Erythroblast (primary cell): ENCODE measurements at regions not wholly inside any gene's neighbourhood (a gene's known extent, or its start where the extent isn't known, plus 50 kb on each side); places are given as distances from the start of the nearest gene placed in this dataset.

Experiments
- GATA1 ChIP-seq: IDR thresholded peaks from 2 replicates; pipeline ENCODE4 v1.6.1; 2011; ENCODE audit warnings: low read depth, mild to moderate bottlenecking, control low read depth, low read length, moderate library complexity
- POLR2A ChIP-seq: IDR thresholded peaks from 2 replicates; pipeline ENCODE4 v1.6.1; 2011; ENCODE audit warnings: mild to moderate bottlenecking, low read length

GRCh38 chr10:113350311-113351040 is 202.4 kb upstream of the HABP2 start:
- TF ChIP-seq POLR2A (no peak), GATA1 (no peak)
